ENCODE measurements at regions not wholly inside any gene's neighbourhood (a gene's known extent, or its start where the extent isn't known, plus 50 kb on each side); places are given as distances from the start of the nearest gene placed in this dataset.

DNA sequence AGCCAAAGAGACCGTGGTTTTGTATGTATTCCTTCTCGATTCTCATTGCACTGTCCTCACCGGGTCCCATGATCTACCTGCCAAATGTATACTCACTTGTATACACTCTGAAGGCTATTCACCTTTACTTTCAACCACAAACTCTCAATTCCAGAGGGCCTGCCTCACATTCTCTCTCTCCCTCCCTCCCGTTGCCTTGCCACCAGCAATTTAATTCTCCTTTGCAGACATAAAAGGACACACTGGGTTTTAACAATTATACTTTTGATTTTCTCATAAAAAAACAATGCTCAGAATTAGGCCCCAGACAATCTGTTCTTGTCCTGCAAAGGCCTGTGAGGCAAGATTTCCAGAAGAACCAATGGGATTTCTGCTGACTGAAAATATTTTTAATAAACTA lies 265.1 kb upstream of the PSMD7 start:
- TF ChIP-seq CBX8 (IDR thresholded peaks at IDR 0.05; ENCODE audit: borderline replicate concordance, low read depth, low read length) (no peak), SIRT6 (IDR thresholded peaks at IDR 0.05; ENCODE audit: low read length) (no peak), KDM5A (IDR thresholded peaks at IDR 0.05; ENCODE audit: low read length) (no peak)
- TF ChIP-seq, protein P1, sequence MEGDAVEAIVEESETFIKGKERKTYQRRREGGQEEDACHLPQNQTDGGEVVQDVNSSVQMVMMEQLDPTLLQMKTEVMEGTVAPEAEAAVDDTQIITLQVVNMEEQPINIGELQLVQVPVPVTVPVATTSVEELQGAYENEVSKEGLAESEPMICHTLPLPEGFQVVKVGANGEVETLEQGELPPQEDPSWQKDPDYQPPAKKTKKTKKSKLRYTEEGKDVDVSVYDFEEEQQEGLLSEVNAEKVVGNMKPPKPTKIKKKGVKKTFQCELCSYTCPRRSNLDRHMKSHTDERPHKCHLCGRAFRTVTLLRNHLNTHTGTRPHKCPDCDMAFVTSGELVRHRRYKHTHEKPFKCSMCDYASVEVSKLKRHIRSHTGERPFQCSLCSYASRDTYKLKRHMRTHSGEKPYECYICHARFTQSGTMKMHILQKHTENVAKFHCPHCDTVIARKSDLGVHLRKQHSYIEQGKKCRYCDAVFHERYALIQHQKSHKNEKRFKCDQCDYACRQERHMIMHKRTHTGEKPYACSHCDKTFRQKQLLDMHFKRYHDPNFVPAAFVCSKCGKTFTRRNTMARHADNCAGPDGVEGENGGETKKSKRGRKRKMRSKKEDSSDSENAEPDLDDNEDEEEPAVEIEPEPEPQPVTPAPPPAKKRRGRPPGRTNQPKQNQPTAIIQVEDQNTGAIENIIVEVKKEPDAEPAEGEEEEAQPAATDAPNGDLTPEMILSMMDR (IDR thresholded peaks at IDR 0.05; ENCODE audit: control extremely low read depth in 1 of 3, insufficient read depth in 1 of 3, low read depth in 1 of 3, low read length in 3 of 3) = no peak
- TF ChIP-seq, protein P2, sequence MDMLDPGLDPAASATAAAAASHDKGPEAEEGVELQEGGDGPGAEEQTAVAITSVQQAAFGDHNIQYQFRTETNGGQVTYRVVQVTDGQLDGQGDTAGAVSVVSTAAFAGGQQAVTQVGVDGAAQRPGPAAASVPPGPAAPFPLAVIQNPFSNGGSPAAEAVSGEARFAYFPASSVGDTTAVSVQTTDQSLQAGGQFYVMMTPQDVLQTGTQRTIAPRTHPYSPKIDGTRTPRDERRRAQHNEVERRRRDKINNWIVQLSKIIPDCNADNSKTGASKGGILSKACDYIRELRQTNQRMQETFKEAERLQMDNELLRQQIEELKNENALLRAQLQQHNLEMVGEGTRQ (IDR thresholded peaks at IDR 0.05; ENCODE audit: low read length) = no peak
- TF ChIP-seq, protein P3, sequence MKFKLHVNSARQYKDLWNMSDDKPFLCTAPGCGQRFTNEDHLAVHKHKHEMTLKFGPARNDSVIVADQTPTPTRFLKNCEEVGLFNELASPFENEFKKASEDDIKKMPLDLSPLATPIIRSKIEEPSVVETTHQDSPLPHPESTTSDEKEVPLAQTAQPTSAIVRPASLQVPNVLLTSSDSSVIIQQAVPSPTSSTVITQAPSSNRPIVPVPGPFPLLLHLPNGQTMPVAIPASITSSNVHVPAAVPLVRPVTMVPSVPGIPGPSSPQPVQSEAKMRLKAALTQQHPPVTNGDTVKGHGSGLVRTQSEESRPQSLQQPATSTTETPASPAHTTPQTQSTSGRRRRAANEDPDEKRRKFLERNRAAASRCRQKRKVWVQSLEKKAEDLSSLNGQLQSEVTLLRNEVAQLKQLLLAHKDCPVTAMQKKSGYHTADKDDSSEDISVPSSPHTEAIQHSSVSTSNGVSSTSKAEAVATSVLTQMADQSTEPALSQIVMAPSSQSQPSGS (IDR thresholded peaks at IDR 0.05; ENCODE audit: low read length) = no peak
- TF ChIP-seq, protein P4, sequence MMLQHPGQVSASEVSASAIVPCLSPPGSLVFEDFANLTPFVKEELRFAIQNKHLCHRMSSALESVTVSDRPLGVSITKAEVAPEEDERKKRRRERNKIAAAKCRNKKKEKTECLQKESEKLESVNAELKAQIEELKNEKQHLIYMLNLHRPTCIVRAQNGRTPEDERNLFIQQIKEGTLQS (IDR thresholded peaks at IDR 0.05; ENCODE audit: insufficient read depth, low read depth, low read length) = no peak

All from H1 (cell line).